HEK293 (cell line): ENCODE measurements at regions not wholly inside any gene's neighbourhood (a gene's known extent, or its start where the extent isn't known, plus 50 kb on each side); places are given as distances from the start of the nearest gene placed in this dataset.

Experiments used
- CTCF ChIA-PET: fragments of 350-600 bp; formaldehyde crosslinking; extraction: SDS; loops from one replicate; lab custom pipeline; 2021; ENCODE audit warnings: antibody characterized with exemption; lab: Yijun Ruan, JAX
- POLR2A ChIA-PET: fragments of 300-600 bp; formaldehyde crosslinking; extraction: SDS; loops from one replicate; lab custom pipeline; 2020; ENCODE audit warnings: antibody characterized with exemption, inconsistent platforms; lab: Yijun Ruan, JAX
- H3K27ac ChIP-seq: fragments of 200-500 bp; sonication (Bioruptor generic); 2 replicates; pipeline ENCODE4 v1.5.1; 2014; ENCODE audit warnings: low read depth, low read length, control low read depth, inconsistent platforms; ENCODE audit errors: extremely low read depth
- H3K36me3 ChIP-seq, 2 experiments: fragments of 200-500 bp in 1 of 2; sonication (Bioruptor generic) in 1 of 2; 1 replicate in 1 of 2; 2 replicates in 1 of 2; pipeline ENCODE4 v1.5.1; 2014 to 2017; ENCODE audit warnings: inconsistent platforms in 2 of 2, low read length in 2 of 2; ENCODE audit not compliant: control insufficient read depth in 2 of 2, insufficient read depth in 1 of 2
- H3K4me1 ChIP-seq: fragments of 200-500 bp; sonication (Bioruptor generic); 2 replicates; pipeline ENCODE4 v1.5.1; 2014; ENCODE audit warnings: mild to moderate bottlenecking, low read length, inconsistent platforms; ENCODE audit not compliant: control insufficient read depth, insufficient read depth
- H3K4me3 ChIP-seq: 2 replicates; pipeline ENCODE4 v1.5.1; 2011; ENCODE audit warnings: low read depth, mild to moderate bottlenecking, control low read depth, low read length, moderate library complexity
- H3K9me3 ChIP-seq: fragments of 200-500 bp; sonication (Bioruptor generic); 2 replicates; pipeline ENCODE4 v1.5.1; 2014; ENCODE audit warnings: low read depth, low read length, inconsistent platforms; ENCODE audit not compliant: control insufficient read depth, insufficient read depth
- HIC1 ChIP-seq: fragments of 450-650 bp; formaldehyde crosslinking; IDR thresholded peaks from 2 replicates; pipeline ENCODE4 v1.5.1; 2016; ENCODE audit warnings: missing biosample characterization, missing genetic modification characterization
- PRDM10 ChIP-seq: fragments of 450-650 bp; formaldehyde crosslinking; IDR thresholded peaks from 2 replicates; pipeline ENCODE4 v1.5.1; 2016; ENCODE audit warnings: missing biosample characterization, missing genetic modification characterization
- TSHZ1 ChIP-seq: fragments of 450-650 bp; formaldehyde crosslinking; IDR thresholded peaks from 2 replicates; pipeline ENCODE4 v1.5.1; 2016; ENCODE audit warnings: missing biosample characterization, missing genetic modification characterization, borderline replicate concordance
- ZBTB26 ChIP-seq: fragments of 450-650 bp; formaldehyde crosslinking; optimal IDR thresholded peaks from 2 replicates; pipeline ENCODE3; 2016; ENCODE audit warnings: missing biosample characterization, mild to moderate bottlenecking, missing genetic modification characterization
- ZBTB49 ChIP-seq: fragments of 450-650 bp; formaldehyde crosslinking; IDR thresholded peaks from 2 replicates; pipeline ENCODE4 v1.5.1; 2016; ENCODE audit warnings: missing biosample characterization, missing genetic modification characterization, low read depth
- ZFP3 ChIP-seq: fragments of 450-650 bp; formaldehyde crosslinking; IDR thresholded peaks from 2 replicates; pipeline ENCODE4 v1.5.1; 2016; ENCODE audit warnings: low read depth, missing biosample characterization, missing genetic modification characterization
- ZNF416 ChIP-seq: fragments of 450-650 bp; formaldehyde crosslinking; IDR thresholded peaks from 2 replicates; pipeline ENCODE4 v1.5.1; 2016; ENCODE audit warnings: missing biosample characterization, missing genetic modification characterization
- ZNF473 ChIP-seq: fragments of 450-650 bp; formaldehyde crosslinking; IDR thresholded peaks from 2 replicates; pipeline ENCODE4 v1.5.1; 2017; ENCODE audit warnings: missing biosample characterization, missing genetic modification characterization
- ZNF548 ChIP-seq: fragments of 450-650 bp; formaldehyde crosslinking; IDR thresholded peaks from 2 replicates; pipeline ENCODE4 v1.5.1; 2016; ENCODE audit warnings: missing biosample characterization, missing genetic modification characterization
- ZNF549 ChIP-seq: fragments of 450-650 bp; IDR thresholded peaks from 2 replicates; pipeline ENCODE4 v1.5.1; 2018; ENCODE audit warnings: missing biosample characterization, missing genetic modification characterization, mild to moderate bottlenecking, inconsistent platforms, moderate library complexity
- ZNF560 ChIP-seq: fragments of 450-650 bp; formaldehyde crosslinking; IDR thresholded peaks from 2 replicates; pipeline ENCODE4 v1.5.1; 2017; ENCODE audit warnings: missing biosample characterization, missing genetic modification characterization, borderline replicate concordance
- ZNF596 ChIP-seq: fragments of 450-650 bp; IDR thresholded peaks from 2 replicates; pipeline ENCODE4 v1.5.0; 2018; ENCODE audit warnings: missing biosample characterization, mild to moderate bottlenecking, missing genetic modification characterization, moderate library complexity
- ZNF621 ChIP-seq: fragments of 450-650 bp; formaldehyde crosslinking; IDR thresholded peaks from 2 replicates; pipeline ENCODE4 v1.5.1; 2017; ENCODE audit warnings: missing biosample characterization, missing genetic modification characterization
- ZNF707 ChIP-seq: fragments of 450-650 bp; formaldehyde crosslinking; IDR thresholded peaks from 2 replicates; pipeline ENCODE4 v1.5.1; 2016; ENCODE audit warnings: missing biosample characterization, missing genetic modification characterization
- TF ChIP-seq, protein P1 (sequence below): fragments of 450-650 bp; formaldehyde crosslinking; IDR thresholded peaks from 2 replicates; pipeline ENCODE4 v1.5.1; 2016; ENCODE audit warnings: missing biosample characterization, missing genetic modification characterization

DNA sequence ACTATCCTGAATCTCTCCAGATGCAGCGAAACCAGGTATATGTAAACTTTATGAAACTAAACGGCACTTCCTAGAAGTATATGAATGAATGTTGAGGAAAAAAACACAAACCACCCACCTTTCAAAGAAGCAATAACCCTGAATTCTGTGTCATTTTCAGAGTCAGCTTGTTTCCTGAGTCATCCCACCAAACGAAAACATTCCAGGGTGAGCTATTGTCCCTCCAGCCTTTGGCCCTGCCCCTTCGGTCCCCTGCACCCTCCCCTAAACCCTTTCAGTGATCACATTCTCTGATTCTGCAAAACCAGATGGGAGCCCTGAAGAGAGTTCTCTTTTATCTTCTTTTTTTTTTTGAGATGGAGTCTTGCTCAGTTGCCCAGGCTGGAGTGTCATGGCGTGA is 202.6 kb upstream of the ALG10B start:
- H3K9me3 ChIP-seq: no peaks in the 10 kb centered on the region
- H3K36me3 ChIP-seq: no peaks in the 10 kb centered on the region
- no peak overlapping the region for H3K27ac ChIP-seq
- CTCF ChIA-PET: no interaction called here
- H3K4me3 ChIP-seq: no peak overlapping the region
- no peaks in the 10 kb centered on the region for H3K4me1 ChIP-seq
- TF ChIP-seq ZNF549 (tag by site-specific recombination): no peak
- no peak for TF ChIP-seq ZFP3 (tag by site-specific recombination)
- no peak for TF ChIP-seq ZNF596 (tag by site-specific recombination)
- no peak for TF ChIP-seq ZNF416 (tag by site-specific recombination)
- no peak for TF ChIP-seq ZBTB26 (tag by site-specific recombination)
- TF ChIP-seq ZNF548 (tag by site-specific recombination): no peak
- TF ChIP-seq PRDM10 (tag by site-specific recombination): no peak
- TF ChIP-seq, all 188 proteins: peak for 0
- POLR2A ChIA-PET: interaction anchor here (0.8 kb wide), 1 partner anchor 202 kb away, joined by 3 read pairs; the partner anchor contains the start of gene ALG10B

DNA sequence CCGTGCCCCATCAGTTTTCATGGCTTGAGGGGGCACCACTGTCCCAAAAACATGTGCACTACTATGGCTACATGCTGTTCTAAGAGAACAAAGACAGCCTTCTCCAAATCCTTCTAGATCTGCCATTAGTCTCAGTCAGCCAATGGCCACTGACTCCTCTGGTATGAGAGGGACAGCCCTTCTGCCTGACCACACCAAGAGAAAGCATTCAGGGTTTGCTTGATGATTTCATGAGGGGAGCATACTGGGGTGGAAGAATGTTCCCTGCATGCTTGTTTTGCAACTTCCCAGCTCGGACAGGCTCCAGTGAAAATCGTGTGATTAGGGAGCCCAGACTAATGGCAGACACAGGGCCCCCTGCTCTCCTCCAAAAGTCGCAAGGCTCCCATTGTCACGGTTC is 199.6 kb upstream of the ALG10B start:
- Histone ChIP-seq H3K9me3 (no peaks in the 10 kb centered on the region), H3K4me3 (no peak overlapping the region), H3K4me1 (no peaks in the 10 kb centered on the region), H3K27ac (no peak overlapping the region), H3K36me3 (no peaks in the 10 kb centered on the region)
- POLR2A ChIA-PET: no interaction called here
- no peak for TF ChIP-seq ZBTB49
- CTCF ChIA-PET: no interaction called here

DNA sequence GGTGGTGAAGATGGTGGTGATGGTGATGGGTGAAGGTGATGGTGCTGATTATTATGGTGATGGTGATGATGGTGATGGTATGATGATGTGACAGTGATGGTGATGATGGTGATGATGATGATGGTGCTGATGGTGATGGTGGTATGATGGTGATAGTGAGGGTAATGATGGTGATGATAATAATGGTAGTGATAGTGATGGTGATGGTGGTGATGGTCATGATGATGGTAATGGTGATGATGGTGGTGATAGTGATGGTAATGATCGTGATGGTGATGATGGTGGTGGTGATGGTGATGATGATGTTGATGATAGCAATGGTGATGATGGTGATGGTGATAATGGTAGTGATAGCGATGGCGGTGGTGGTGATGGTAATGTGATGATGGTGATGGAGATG is 197.9 kb upstream of the ALG10B start:
- CTCF ChIA-PET: no interaction called here
- no peak overlapping the region for H3K27ac ChIP-seq
- no peaks in the 10 kb centered on the region for H3K9me3 ChIP-seq
- no peaks in the 10 kb centered on the region for H3K4me1 ChIP-seq
- POLR2A ChIA-PET: no interaction called here
- no peak overlapping the region for H3K4me3 ChIP-seq
- H3K36me3 ChIP-seq: no peaks in the 10 kb centered on the region
- TF ChIP-seq ZNF621 (0 out of 2 replicates have a peak, but pooled peaks have one; percentile 42), TSHZ1 (tag by site-specific recombination) (no peak), ZNF707 (tag by site-specific recombination) (peak; percentile 16; the same call in 1 of the 2 replicates), HIC1 (tag by site-specific recombination) (no peak), ZNF473 (tag by site-specific recombination) (peak; percentile 70; the same call in 1 of the 2 replicates), ZNF560 (tag by site-specific recombination) (0 out of 2 replicates have a peak, but pooled peaks have one; percentile 20)
- TF ChIP-seq, protein P1, sequence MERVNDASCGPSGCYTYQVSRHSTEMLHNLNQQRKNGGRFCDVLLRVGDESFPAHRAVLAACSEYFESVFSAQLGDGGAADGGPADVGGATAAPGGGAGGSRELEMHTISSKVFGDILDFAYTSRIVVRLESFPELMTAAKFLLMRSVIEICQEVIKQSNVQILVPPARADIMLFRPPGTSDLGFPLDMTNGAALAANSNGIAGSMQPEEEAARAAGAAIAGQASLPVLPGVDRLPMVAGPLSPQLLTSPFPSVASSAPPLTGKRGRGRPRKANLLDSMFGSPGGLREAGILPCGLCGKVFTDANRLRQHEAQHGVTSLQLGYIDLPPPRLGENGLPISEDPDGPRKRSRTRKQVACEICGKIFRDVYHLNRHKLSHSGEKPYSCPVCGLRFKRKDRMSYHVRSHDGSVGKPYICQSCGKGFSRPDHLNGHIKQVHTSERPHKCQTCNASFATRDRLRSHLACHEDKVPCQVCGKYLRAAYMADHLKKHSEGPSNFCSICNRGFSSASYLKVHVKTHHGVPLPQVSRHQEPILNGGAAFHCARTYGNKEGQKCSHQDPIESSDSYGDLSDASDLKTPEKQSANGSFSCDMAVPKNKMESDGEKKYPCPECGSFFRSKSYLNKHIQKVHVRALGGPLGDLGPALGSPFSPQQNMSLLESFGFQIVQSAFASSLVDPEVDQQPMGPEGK: no peak
